SK-N-SH (cell line): ENCODE measurements at regions not wholly inside any gene's neighbourhood (a gene's known extent, or its start where the extent isn't known, plus 50 kb on each side); places are given as distances from the start of the nearest gene placed in this dataset.

ENCODE experiments used
- ELF1 ChIP-seq: IDR thresholded peaks from 2 replicates; pipeline ENCODE4 v1.4.0; 2012
- JUND ChIP-seq: IDR thresholded peaks from 2 replicates; pipeline ENCODE4 v1.4.0; 2012
- RCOR1 ChIP-seq: fragments of 150-350 bp; IDR thresholded peaks from 2 replicates; pipeline ENCODE4 v1.6.1; 2017; ENCODE audit warnings: antibody characterized with exemption, low read length
- RFX5 ChIP-seq: IDR thresholded peaks from 2 replicates; pipeline ENCODE4 v1.6.1; 2012; ENCODE audit warnings: mild to moderate bottlenecking, improper control_type of control experiment, low read length
- TAF1 ChIP-seq: IDR thresholded peaks from 2 replicates; pipeline ENCODE4 v1.6.1; 2012; ENCODE audit warnings: low read depth, mild to moderate bottlenecking, low read length, moderate library complexity, borderline replicate concordance
- TCF12 ChIP-seq: IDR thresholded peaks from 2 replicates; pipeline ENCODE4 v1.4.0; 2012
- TF ChIP-seq, protein P1 (sequence below): fragments of 200-600 bp; sonication (generic); IDR thresholded peaks from 2 replicates; pipeline ENCODE4 v1.6.1; 2017; ENCODE audit warnings: antibody characterized with exemption, mild to moderate bottlenecking, moderate library complexity

DNA sequence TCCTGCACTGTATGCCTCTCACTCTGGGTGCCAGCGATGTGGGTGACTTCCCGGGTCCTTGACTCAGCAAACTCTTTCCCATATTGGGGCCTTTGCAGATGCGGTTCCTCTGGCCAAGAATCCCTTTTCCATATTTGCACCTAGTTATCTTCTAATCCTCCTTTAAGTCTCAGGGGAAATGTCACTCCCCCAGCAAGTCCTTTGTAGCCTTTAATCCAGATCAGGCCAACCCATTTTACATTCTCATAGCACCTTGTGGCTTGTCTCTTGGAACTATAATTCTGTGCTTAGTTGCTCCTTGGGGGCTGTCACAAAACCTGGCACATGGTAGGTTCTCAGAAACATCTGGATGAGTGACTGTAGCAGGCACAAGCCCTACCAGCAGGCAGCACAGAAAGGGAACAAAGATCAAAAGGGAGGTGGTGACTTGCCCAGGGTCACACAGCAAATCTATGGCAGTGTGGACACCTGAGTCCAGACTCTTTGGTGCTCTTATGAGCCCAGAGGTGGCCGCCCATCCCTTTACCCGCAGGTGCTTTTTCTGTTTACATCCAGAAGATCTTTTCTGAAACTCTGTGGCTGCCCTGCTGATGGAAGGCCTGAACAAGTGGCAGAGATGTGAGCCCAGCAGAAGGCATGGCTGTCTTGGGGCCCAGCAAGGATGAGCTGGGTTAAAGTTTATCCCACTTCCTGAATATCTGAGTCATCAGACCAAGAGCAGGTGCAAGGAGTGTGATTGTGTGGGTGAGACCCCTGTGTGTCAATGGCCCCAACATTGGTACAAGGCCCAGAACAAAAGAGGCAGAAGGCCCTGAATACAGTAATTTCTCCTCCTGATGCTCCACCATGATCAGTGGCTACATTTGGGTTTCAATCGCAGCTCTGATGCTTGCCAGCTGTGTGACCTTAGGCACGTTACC is 78.6 kb upstream of the GRK3 start:
- TF ChIP-seq, protein P1, sequence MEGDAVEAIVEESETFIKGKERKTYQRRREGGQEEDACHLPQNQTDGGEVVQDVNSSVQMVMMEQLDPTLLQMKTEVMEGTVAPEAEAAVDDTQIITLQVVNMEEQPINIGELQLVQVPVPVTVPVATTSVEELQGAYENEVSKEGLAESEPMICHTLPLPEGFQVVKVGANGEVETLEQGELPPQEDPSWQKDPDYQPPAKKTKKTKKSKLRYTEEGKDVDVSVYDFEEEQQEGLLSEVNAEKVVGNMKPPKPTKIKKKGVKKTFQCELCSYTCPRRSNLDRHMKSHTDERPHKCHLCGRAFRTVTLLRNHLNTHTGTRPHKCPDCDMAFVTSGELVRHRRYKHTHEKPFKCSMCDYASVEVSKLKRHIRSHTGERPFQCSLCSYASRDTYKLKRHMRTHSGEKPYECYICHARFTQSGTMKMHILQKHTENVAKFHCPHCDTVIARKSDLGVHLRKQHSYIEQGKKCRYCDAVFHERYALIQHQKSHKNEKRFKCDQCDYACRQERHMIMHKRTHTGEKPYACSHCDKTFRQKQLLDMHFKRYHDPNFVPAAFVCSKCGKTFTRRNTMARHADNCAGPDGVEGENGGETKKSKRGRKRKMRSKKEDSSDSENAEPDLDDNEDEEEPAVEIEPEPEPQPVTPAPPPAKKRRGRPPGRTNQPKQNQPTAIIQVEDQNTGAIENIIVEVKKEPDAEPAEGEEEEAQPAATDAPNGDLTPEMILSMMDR: no peak
- no peak for TF ChIP-seq TCF12
- no peak for TF ChIP-seq JUND
- no peak for TF ChIP-seq ELF1
- TF ChIP-seq RFX5: no peak
- no peak for TF ChIP-seq TAF1
- no peak for TF ChIP-seq RCOR1
